Panc1 (cell line): ENCODE measurements at regions not wholly inside any gene's neighbourhood (a gene's known extent, or its start where the extent isn't known, plus 50 kb on each side); places are given as distances from the start of the nearest gene placed in this dataset.

Experiments used
- ATAC-seq: fragments of 200-7000 bp; cut with Tn5 transposase; 2 replicates; pipeline ENCODE4 v1.9.1; 2020; ENCODE audit warnings: mild to moderate bottlenecking, moderate library complexity
- BruUV-seq: library from RNA; stranded (reverse); fragments of 400-500 nt; replicated peaks from 2 replicates; lab custom pipeline; 2021; lab: Mats Ljungman, UMichigan
- CTCF ChIA-PET: fragments of 300-600 bp; sonication (Branson Sonifier 250); formaldehyde crosslinking; loops from one replicate; lab custom pipeline; 2022; ENCODE audit warnings: antibody characterized with exemption; lab: Charles Lee
- POLR2A ChIA-PET: fragments of 300-600 bp; sonication (Branson Sonifier 250); formaldehyde crosslinking; loops from one replicate; lab custom pipeline; 2022; ENCODE audit warnings: antibody characterized with exemption; lab: Charles Lee
- DNase-seq: peaks from one replicate; pipeline ENCODE4 v3.0.0-alpha.2; 2010; ENCODE audit warnings: low read depth, low spot score
- H3K27ac ChIP-seq: 2 replicates; pipeline ENCODE4 v1.5.1; 2011; ENCODE audit warnings: mild to moderate bottlenecking, low read length, inconsistent platforms
- H3K27me3 ChIP-seq: fragments of 200-500 bp; sonication (Bioruptor generic); 2 replicates; pipeline ENCODE4 v1.6.0; 2014; ENCODE audit warnings: low read length, inconsistent platforms; ENCODE audit not compliant: control insufficient read depth, insufficient read depth
- H3K36me3 ChIP-seq: fragments of 200-500 bp; sonication (Bioruptor generic); 2 replicates; pipeline ENCODE4 v1.5.1; 2014; ENCODE audit warnings: inconsistent platforms, mild to moderate bottlenecking, low read length, moderate library complexity; ENCODE audit not compliant: control insufficient read depth, insufficient read depth
- H3K4me1 ChIP-seq: 2 replicates; pipeline ENCODE4 v1.5.1; 2011; ENCODE audit warnings: inconsistent platforms, mild to moderate bottlenecking, low read length, moderate library complexity; ENCODE audit not compliant: control insufficient read depth, insufficient read depth
- H3K4me3 ChIP-seq, 2 experiments: 2 replicates each; pipeline ENCODE4 v1.5.1; 2011 to 2012; ENCODE audit warnings: low read depth in 2 of 2, low read length in 2 of 2, mild to moderate bottlenecking in 2 of 2, inconsistent platforms in 1 of 2, moderate library complexity in 1 of 2
- H3K9me3 ChIP-seq: fragments of 200-500 bp; sonication (Bioruptor generic); 2 replicates; pipeline ENCODE4 v1.5.1; 2014; ENCODE audit warnings: low read depth, mild to moderate bottlenecking, inconsistent platforms, low read length, moderate library complexity; ENCODE audit not compliant: control insufficient read depth, insufficient read depth
- CTCF ChIP-seq: fragments of 450-650 bp; IDR thresholded peaks from 2 replicates; pipeline ENCODE4 v1.5.1; 2017; ENCODE audit warnings: mild to moderate bottlenecking
- POLR2AphosphoS5 ChIP-seq: IDR thresholded peaks from 2 replicates; pipeline ENCODE4 v1.6.1; 2012; ENCODE audit warnings: mild to moderate bottlenecking, low read depth, low read length, moderate library complexity
- REST ChIP-seq, 2 experiments: IDR thresholded peaks; 2 replicates each; pipeline ENCODE4 v1.6.1; 2011 to 2012; ENCODE audit warnings: low read depth in 2 of 2, control low read depth in 1 of 2, low read length in 1 of 2, mild to moderate bottlenecking in 1 of 2, moderate library complexity in 1 of 2; ENCODE audit not compliant: insufficient read depth in 1 of 2
- SIN3A ChIP-seq: IDR thresholded peaks from 2 replicates; pipeline ENCODE4 v1.6.1; 2012; ENCODE audit warnings: low read depth, mild to moderate bottlenecking, low read length, moderate library complexity, borderline replicate concordance; ENCODE audit not compliant: insufficient read depth
- TCF7L2 ChIP-seq: IDR thresholded peaks from 2 replicates; pipeline ENCODE4 v1.6.1; 2011; ENCODE audit warnings: mild to moderate bottlenecking, low read depth, low read length, inconsistent platforms
- in situ Hi-C: cut with HindIII; loops from 2 replicates; pipeline ENCODE4 v1.10.0; 2016; ENCODE audit warnings: low sequenced_read_pairs, low pct_unique_long_range_greater_than_20kb
- intact Hi-C: fragments of 100-400 bp; cut with micrococcal nuclease; formaldehyde crosslinking; loops from one replicate; pipeline ENCODE4 v1.10.0; 2022; ENCODE audit not compliant: unreplicated experiment

DNA sequence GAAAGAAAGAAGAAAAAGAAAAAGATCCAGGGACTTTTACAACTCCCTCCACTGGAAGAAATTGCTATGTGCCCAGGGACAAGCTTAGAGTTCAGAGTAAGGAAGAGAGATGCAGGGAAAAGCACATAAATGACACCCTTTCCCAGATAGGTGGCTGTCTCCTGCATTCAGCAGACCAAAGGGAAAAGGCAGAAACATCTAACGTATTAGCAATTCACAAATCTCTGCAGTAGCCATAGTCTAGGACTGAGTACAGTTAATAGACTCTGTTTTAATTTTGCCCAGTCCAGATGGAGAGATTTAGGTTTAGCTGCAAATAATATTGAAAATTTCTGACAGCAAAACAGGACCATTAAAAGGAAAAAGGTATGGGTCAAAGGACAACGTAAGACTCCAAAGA is 71.3 kb upstream of the TNFRSF21 start:
- intact Hi-C loops (no loop called here), in situ Hi-C loops (no loop called here)
- ChIA-PET CTCF (no interaction called here), POLR2A (no interaction called here)
- H3K36me3 ChIP-seq = no peaks in the 10 kb centered on the region
- no TSS peak for BruUV-seq
- no peaks in the 10 kb centered on the region for H3K4me1 ChIP-seq
- no peaks in the 10 kb centered on the region for H3K27me3 ChIP-seq
- no peaks in the 10 kb centered on the region for H3K9me3 ChIP-seq
- TF ChIP-seq POLR2AphosphoS5 = no peak
- TF ChIP-seq SIN3A = no peak
- TF ChIP-seq CTCF = no peak
- TF ChIP-seq REST (IDR thresholded peaks at IDR 0.05; ENCODE audit: insufficient read depth in 1 of 2, low read depth in 2 of 2, low read length in 1 of 2) = no peak
- TF ChIP-seq TCF7L2 = no peak
- ATAC-seq (no peak), DNase-seq (no peak)
- no peak overlapping the region for H3K4me3 ChIP-seq
- H3K27ac ChIP-seq = no peak overlapping the region

DNA sequence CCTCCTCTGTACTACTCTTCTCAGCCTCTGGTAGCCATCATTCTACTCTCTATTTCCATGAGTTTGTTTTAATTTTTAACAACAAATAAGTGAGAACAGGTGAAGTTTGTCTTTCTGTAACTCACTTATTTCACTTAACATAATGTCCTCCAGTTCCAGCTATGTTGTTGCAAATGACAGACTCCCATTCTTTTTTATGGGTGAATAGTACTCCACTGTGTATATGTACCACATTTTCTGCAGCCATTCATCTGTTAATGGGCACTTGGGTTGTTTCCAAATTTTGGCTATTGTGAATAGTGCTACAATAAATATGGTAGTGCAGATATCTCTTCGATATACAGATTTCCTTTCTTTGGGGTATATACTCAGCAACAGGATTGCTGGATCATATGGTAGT is 73.7 kb upstream of the TNFRSF21 start:
- CTCF ChIA-PET = no interaction called here

More for the DNA sequence above, 73.7 kb upstream of the TNFRSF21 start:
- H3K4me3 ChIP-seq = no peak overlapping the region
- intact Hi-C loops = no loop called here
- no peak overlapping the region for H3K27ac ChIP-seq
- in situ Hi-C loops = no loop called here
- no peaks in the 10 kb centered on the region for H3K4me1 ChIP-seq
- TF ChIP-seq CTCF (no peak), REST (IDR thresholded peaks at IDR 0.05; ENCODE audit: insufficient read depth in 1 of 2, low read depth in 2 of 2, low read length in 1 of 2) (no peak), SIN3A (no peak)
- H3K9me3 ChIP-seq = no peaks in the 10 kb centered on the region
- POLR2A ChIA-PET = no interaction called here
- no peaks in the 10 kb centered on the region for H3K27me3 ChIP-seq
- ATAC-seq (no peak), DNase-seq (no peak)
- H3K36me3 ChIP-seq = no peaks in the 10 kb centered on the region
- no TSS peak for BruUV-seq
